Parathyroid adenoma (tissue), 2 donors: ENCODE measurements at regions not wholly inside any gene's neighbourhood (a gene's known extent, or its start where the extent isn't known, plus 50 kb on each side); places are given as distances from the start of the nearest gene placed in this dataset.

Experiments
- H2AFZ ChIP-seq: fragments of 300-600 bp; sonication (generic); one replicate; pipeline ENCODE4 v1.7.0; 2017; ENCODE audit warnings: antibody characterized with exemption, mild to moderate bottlenecking
- H3K27ac ChIP-seq: fragments of 300-600 bp; sonication (generic); one replicate; pipeline ENCODE4 v1.7.0; 2017
- H3K27me3 ChIP-seq: fragments of 300-600 bp; sonication (generic); one replicate; pipeline ENCODE4 v1.7.0; 2017; ENCODE audit warnings: low read length; ENCODE audit not compliant: control insufficient read depth, insufficient read depth
- H3K36me3 ChIP-seq: fragments of 300-600 bp; sonication (generic); one replicate; pipeline ENCODE4 v1.7.0; 2017; ENCODE audit warnings: low read length; ENCODE audit not compliant: control insufficient read depth, insufficient read depth
- H3K4me1 ChIP-seq: fragments of 300-600 bp; sonication (generic); one replicate; pipeline ENCODE4 v1.7.0; 2017; ENCODE audit warnings: control low read depth
- H3K4me2 ChIP-seq: fragments of 300-600 bp; sonication (generic); one replicate; pipeline ENCODE4 v1.7.0; 2017; ENCODE audit warnings: low read length
- H3K4me3 ChIP-seq: fragments of 300-600 bp; sonication (generic); one replicate; pipeline ENCODE4 v1.7.0; 2017; ENCODE audit warnings: low read depth, low read length
- H3K79me2 ChIP-seq: fragments of 300-600 bp; sonication (generic); one replicate; pipeline ENCODE4 v1.7.0; 2017; ENCODE audit warnings: control low read depth
- H3K9ac ChIP-seq: fragments of 300-600 bp; sonication (generic); one replicate; pipeline ENCODE4 v1.7.0; 2017; ENCODE audit warnings: mild to moderate bottlenecking
- H3K9me3 ChIP-seq: fragments of 300-600 bp; sonication (generic); one replicate; pipeline ENCODE4 v1.7.0; 2017; ENCODE audit warnings: low read length; ENCODE audit not compliant: control insufficient read depth
- CTCF ChIP-seq: fragments of 300-600 bp; sonication (generic); IDR thresholded peaks from one replicate; pipeline ENCODE4 v1.7.0; 2017; ENCODE audit warnings: antibody characterized with exemption, mild to moderate bottlenecking
- donor health status: primary hyperparathyroidism.

GRCh38 chr3:28012830-28013229, 228.6 kb upstream of the CMC1 start:
- no peaks in the 10 kb centered on the region for H3K79me2 ChIP-seq
- H3K27me3 ChIP-seq: no peaks in the 10 kb centered on the region
- no peak overlapping the region for H3K9ac ChIP-seq
- no peak overlapping the region for H2AFZ ChIP-seq
- H3K4me3 ChIP-seq: no peak overlapping the region
- no peak for TF ChIP-seq CTCF
- no peak overlapping the region for H3K27ac ChIP-seq
- no peaks in the 10 kb centered on the region for H3K4me1 ChIP-seq
- H3K9me3 ChIP-seq: no peaks in the 10 kb centered on the region
- H3K36me3 ChIP-seq: no peaks in the 10 kb centered on the region
- no peak overlapping the region for H3K4me2 ChIP-seq

GRCh38 chr3:28013864-28014473, 227.4 kb upstream of the CMC1 start:
- Histone ChIP-seq H3K27ac (no peak overlapping the region), H3K4me3 (no peak overlapping the region), H3K9me3 (no peaks in the 10 kb centered on the region), H3K79me2 (no peaks in the 10 kb centered on the region), H2AFZ (no peak overlapping the region), H3K4me2 (no peak overlapping the region), H3K9ac (no peak overlapping the region), H3K4me1 (no peaks in the 10 kb centered on the region), H3K36me3 (no peaks in the 10 kb centered on the region), H3K27me3 (no peaks in the 10 kb centered on the region)
- no peak for TF ChIP-seq CTCF

GRCh38 chr3:28018925-28019718, 222.3 kb upstream of the CMC1 start:
- no peak for TF ChIP-seq CTCF
- H3K27ac ChIP-seq: no peak overlapping the region
- H3K36me3 ChIP-seq: no peaks in the 10 kb centered on the region
- no peaks in the 10 kb centered on the region for H3K79me2 ChIP-seq
- no peaks in the 10 kb centered on the region for H3K9me3 ChIP-seq
- H3K27me3 ChIP-seq: no peaks in the 10 kb centered on the region
- no peak overlapping the region for H3K4me3 ChIP-seq
- no peak overlapping the region for H3K4me2 ChIP-seq
- H2AFZ ChIP-seq: no peak overlapping the region
- H3K9ac ChIP-seq: no peak overlapping the region
- no peaks in the 10 kb centered on the region for H3K4me1 ChIP-seq

- H3K4me2 ChIP-seq: no peak overlapping the region
- H3K79me2 ChIP-seq: no peaks in the 10 kb centered on the region
- no peaks in the 10 kb centered on the region for H3K9me3 ChIP-seq
- H3K27ac ChIP-seq: no peak overlapping the region
- no peak overlapping the region for H3K9ac ChIP-seq
- no peak overlapping the region for H2AFZ ChIP-seq
- H3K36me3 ChIP-seq: no peaks in the 10 kb centered on the region
- no peaks in the 10 kb centered on the region for H3K27me3 ChIP-seq
- H3K4me1 ChIP-seq: no peaks in the 10 kb centered on the region
- TF ChIP-seq CTCF: no peak
- no peak overlapping the region for H3K4me3 ChIP-seq
Observed at GRCh38 chr3:28019740-28020139, 221.7 kb upstream of the CMC1 start.
